Parathyroid adenoma (tissue), 2 donors: ENCODE measurements at regions not wholly inside any gene's neighbourhood (a gene's known extent, or its start where the extent isn't known, plus 50 kb on each side); places are given as distances from the start of the nearest gene placed in this dataset.

ENCODE experiments used
- H2AFZ ChIP-seq: fragments of 300-600 bp; sonication (generic); one replicate; pipeline ENCODE4 v1.7.0; 2017; ENCODE audit warnings: antibody characterized with exemption, mild to moderate bottlenecking
- H3K27ac ChIP-seq: fragments of 300-600 bp; sonication (generic); one replicate; pipeline ENCODE4 v1.7.0; 2017
- H3K27me3 ChIP-seq: fragments of 300-600 bp; sonication (generic); one replicate; pipeline ENCODE4 v1.7.0; 2017; ENCODE audit warnings: low read length; ENCODE audit not compliant: control insufficient read depth, insufficient read depth
- H3K36me3 ChIP-seq: fragments of 300-600 bp; sonication (generic); one replicate; pipeline ENCODE4 v1.7.0; 2017; ENCODE audit warnings: low read length; ENCODE audit not compliant: control insufficient read depth, insufficient read depth
- H3K4me1 ChIP-seq: fragments of 300-600 bp; sonication (generic); one replicate; pipeline ENCODE4 v1.7.0; 2017; ENCODE audit warnings: control low read depth
- H3K4me2 ChIP-seq: fragments of 300-600 bp; sonication (generic); one replicate; pipeline ENCODE4 v1.7.0; 2017; ENCODE audit warnings: low read length
- H3K4me3 ChIP-seq: fragments of 300-600 bp; sonication (generic); one replicate; pipeline ENCODE4 v1.7.0; 2017; ENCODE audit warnings: low read depth, low read length
- H3K79me2 ChIP-seq: fragments of 300-600 bp; sonication (generic); one replicate; pipeline ENCODE4 v1.7.0; 2017; ENCODE audit warnings: control low read depth
- H3K9ac ChIP-seq: fragments of 300-600 bp; sonication (generic); one replicate; pipeline ENCODE4 v1.7.0; 2017; ENCODE audit warnings: mild to moderate bottlenecking
- H3K9me3 ChIP-seq: fragments of 300-600 bp; sonication (generic); one replicate; pipeline ENCODE4 v1.7.0; 2017; ENCODE audit warnings: low read length; ENCODE audit not compliant: control insufficient read depth
- CTCF ChIP-seq: fragments of 300-600 bp; sonication (generic); IDR thresholded peaks from one replicate; pipeline ENCODE4 v1.7.0; 2017; ENCODE audit warnings: antibody characterized with exemption, mild to moderate bottlenecking
- donor health status: primary hyperparathyroidism.

DNA sequence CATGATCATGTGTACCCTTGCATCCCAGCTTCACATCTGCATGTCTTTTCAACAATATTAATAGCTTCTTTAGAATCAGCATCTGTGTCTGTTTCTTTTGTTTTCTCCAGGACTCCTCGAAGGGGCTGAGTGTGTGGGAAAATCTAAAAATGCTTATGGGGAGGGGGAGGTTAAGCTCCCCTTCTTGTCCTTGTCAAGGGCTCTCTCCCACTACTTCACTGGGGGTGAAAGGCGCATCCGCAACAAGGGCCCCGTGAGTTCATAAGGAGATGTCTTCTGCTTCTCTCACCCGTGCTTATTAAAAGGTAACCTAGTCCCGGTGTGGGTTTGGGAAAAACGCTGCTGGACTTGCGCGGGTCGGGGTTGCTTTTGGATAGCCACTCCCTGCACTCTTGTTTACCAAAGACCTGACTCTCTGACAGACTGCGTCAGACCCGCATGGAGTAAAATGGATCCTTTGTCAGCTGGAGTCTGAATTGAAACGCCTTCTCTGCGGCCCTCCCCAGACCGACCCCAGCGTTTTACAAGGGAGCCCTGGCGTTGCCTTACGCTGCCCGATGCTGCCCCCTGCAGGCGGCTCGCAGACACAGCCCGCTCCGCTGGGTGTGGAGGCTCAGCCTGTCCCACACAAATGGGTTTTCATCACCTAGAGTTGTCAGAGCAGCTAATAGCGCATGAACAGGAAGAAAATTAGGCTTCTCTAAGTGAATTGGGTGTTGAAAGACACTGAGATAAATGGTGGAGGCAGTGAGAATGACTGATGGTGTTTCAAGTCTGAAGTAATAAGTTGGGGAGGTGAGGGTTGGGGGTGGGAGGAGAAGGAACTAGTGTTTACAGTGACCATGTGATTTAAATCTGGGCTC, 53.8 kb downstream of the IER5 start:
- no peak overlapping the region for H3K27ac ChIP-seq
- peak overlapping the region; percentile 45 for H2AFZ ChIP-seq
- H3K9me3 ChIP-seq, result no peaks in the 10 kb centered on the region
- no peaks in the 10 kb centered on the region for H3K27me3 ChIP-seq
- H3K4me3 ChIP-seq, result no peak overlapping the region
- H3K4me2 ChIP-seq, result peak overlapping the region; percentile 61
- no peaks in the 10 kb centered on the region for H3K79me2 ChIP-seq
- peak; percentile 92 for TF ChIP-seq CTCF
- no peak overlapping the region for H3K9ac ChIP-seq
- H3K4me1 ChIP-seq, result peaks cover 4% of the 10 kb centered on the region
- no peaks in the 10 kb centered on the region for H3K36me3 ChIP-seq

GRCh38 chr1:181143102-181143859, 54.8 kb downstream of the IER5 start:
- Histone ChIP-seq H3K4me2 (no peak overlapping the region), H3K9ac (no peak overlapping the region), H2AFZ (no peak overlapping the region), H3K9me3 (no peaks in the 10 kb centered on the region), H3K36me3 (no peaks in the 10 kb centered on the region), H3K79me2 (no peaks in the 10 kb centered on the region), H3K27me3 (no peaks in the 10 kb centered on the region), H3K4me1 (peaks cover 4% of the 10 kb centered on the region), H3K27ac (no peak overlapping the region), H3K4me3 (no peak overlapping the region)
- no peak for TF ChIP-seq CTCF

GRCh38 chr1:181144238-181144637, 55.7 kb downstream of the IER5 start:
- H3K36me3 ChIP-seq, result no peaks in the 10 kb centered on the region
- no peaks in the 10 kb centered on the region for H3K9me3 ChIP-seq
- H3K27ac ChIP-seq, result no peak overlapping the region
- peaks cover 4% of the 10 kb centered on the region for H3K4me1 ChIP-seq
- no peak overlapping the region for H2AFZ ChIP-seq
- H3K4me3 ChIP-seq, result no peak overlapping the region
- no peak overlapping the region for H3K4me2 ChIP-seq
- no peaks in the 10 kb centered on the region for H3K27me3 ChIP-seq
- no peaks in the 10 kb centered on the region for H3K79me2 ChIP-seq
- no peak overlapping the region for H3K9ac ChIP-seq
- TF ChIP-seq CTCF, result no peak

DNA sequence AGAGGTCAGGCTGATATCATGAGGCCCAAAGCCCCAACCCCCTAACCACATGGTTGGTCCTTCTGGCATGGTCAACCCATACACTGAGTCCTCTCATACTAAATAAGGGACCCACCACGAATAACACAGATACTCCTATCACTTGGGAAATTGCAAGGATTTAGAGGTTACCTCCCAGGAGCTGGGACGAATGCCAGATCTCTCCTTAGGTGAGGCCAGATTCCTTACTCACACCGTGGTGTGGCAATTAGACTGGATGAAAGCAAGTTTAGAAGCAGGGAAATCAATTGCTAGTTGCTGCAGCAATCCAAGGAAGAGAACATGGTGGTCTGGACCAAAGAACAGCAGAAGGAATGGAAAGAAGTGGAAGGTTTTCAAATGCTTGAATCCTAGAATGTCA, 60.1 kb downstream of the IER5 start:
- Histone ChIP-seq H3K4me1 (peaks cover 9% of the 10 kb centered on the region), H3K27ac (no peak overlapping the region), H3K9ac (no peak overlapping the region), H2AFZ (no peak overlapping the region), H3K27me3 (no peaks in the 10 kb centered on the region), H3K79me2 (no peaks in the 10 kb centered on the region), H3K36me3 (no peaks in the 10 kb centered on the region), H3K4me2 (no peak overlapping the region), H3K4me3 (no peak overlapping the region), H3K9me3 (no peaks in the 10 kb centered on the region)
- no peak for TF ChIP-seq CTCF
